GM19452 (cell line): ENCODE measurements at regions not wholly inside any gene's neighbourhood (a gene's known extent, or its start where the extent isn't known, plus 50 kb on each side); places are given as distances from the start of the nearest gene placed in this dataset.
"Not testable (repeated sequence)": the region's sequence is repeated elsewhere in the genome, so short reads cannot be mapped to it uniquely, and the experiment has no call there.

ENCODE experiments used
- ATAC-seq: cut with Tn5 transposase; IDR thresholded peaks from one replicate; pipeline ENCODE4 v1.9.1; 2021; ENCODE audit not compliant: unreplicated experiment

DNA sequence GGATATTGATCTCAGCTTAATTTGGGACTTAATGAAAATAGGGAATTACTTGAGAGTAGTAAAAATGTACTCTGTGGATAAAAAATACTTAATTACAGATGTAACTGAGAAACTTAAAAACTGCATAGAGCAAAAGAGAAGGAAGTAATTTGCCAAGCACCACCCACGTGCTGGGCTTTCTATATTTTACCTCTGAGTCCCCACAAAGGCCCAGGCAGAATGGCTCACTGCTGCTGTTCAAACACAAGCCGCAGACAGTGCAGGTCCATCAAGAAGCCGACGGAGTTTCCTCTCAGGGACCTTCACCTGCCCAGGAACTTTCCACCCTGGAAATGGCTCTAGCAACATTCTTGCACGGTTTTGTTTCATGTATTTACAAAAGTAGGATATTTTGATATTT, 77.2 kb upstream of the TRPM1 start:
- ATAC-seq, result no peak

DNA sequence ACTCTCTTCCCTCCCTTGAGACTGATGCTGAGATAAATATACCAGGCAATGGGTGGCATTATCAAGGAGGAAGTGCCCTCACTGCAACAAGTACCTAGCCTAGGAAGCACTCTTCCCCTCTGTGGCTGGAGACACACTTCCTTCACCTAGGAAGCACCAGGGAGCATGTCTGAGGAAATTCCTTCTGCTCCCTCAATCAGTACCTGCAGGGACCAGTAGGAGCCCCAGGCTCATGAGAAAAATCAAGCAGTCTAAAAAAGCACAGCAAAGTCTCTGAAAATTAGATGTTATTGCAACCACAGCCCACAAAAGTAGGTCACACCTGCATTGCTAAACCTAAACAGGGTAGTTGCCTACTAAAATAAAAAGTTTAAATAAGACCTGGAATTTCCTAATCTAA, 78.2 kb upstream of the TRPM1 start:
- ATAC-seq, result no peak

DNA sequence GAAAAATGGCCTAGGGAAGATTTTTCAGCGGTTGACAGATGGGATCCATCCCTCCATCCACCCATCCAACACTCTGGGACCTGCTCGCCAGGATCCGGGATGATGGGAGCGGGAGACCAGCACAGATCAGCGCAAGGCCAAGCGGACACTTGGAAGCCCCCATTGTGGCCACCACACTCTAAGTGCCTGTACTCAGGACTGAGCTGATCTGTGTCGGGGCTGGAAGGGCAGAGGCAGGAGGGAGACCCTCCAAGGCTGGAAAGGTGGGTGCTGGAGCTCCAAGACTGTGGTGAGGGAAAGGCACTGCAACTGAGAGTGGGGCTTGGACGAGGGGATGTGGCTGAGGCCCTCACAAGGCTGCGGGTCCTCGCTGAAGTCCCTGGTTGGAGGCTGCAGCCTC, 91.8 kb upstream of the TRPM1 start:
- ATAC-seq, result no peak

DNA sequence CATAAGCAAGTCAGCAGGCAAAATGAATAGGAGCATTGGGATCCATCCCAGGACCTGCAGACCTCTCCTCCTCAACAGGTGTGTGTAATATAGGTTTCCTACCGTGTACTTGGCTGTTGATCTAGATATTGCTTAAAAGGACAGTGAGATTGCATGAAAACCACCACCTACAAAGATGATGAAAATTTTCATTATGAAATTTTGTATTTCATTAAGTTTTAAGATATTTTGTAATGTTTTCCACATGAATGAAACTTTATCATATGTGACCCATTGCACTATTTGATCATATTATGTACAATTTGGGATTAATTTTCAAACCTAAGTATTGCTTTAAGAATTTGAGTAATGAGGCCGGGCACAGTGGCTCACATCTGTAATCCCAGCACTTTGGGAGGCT, 94.3 kb upstream of the TRPM1 start:
- no peak for ATAC-seq

DNA sequence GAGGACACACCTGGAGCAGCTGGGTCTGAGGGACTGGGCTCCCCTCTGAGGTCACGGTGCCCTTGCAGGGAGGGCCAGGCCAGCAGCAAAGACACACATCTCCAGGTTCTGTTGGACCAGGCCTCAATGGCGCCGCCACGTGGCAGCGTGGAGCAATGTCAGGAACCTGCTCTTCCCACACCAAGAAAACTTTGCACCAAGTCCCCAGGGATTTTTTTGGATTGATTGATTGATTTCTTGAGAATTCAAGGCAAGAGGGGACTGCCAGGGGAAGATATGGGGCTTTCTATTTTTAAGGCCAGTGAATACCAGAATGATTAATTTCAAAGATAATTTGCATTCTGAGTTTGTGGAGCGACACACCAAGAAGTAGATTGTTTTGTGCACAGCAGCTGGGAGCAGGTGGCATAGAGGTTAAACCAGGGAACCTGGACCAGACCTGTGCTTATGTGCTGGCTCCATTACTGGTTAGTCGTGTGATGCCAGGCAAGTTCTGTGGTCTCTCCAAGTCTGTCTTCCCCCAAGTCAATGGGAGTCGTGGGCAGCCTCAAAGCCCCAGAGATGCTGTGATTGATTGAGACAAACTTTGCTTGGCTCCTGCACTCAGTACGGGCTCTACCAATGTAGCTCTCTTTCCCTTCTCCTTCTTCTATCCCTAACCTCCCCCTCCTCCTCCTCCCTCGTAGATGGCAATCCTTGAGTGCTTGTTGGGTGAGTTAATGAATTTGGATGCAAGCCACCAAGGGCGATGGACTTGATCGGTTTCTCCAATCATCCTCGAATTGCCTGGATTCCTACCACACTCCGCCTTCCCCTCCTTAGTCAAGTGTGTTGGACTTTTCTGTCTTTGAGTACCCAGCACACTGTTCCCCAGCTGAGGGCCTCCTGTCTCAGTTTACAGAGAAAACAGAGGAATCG, 96.2 kb upstream of the TRPM1 start:
- no peak for ATAC-seq

GRCh38 chr15:31200735-31201151, 99.2 kb upstream of the TRPM1 start:
- no peak for ATAC-seq

DNA sequence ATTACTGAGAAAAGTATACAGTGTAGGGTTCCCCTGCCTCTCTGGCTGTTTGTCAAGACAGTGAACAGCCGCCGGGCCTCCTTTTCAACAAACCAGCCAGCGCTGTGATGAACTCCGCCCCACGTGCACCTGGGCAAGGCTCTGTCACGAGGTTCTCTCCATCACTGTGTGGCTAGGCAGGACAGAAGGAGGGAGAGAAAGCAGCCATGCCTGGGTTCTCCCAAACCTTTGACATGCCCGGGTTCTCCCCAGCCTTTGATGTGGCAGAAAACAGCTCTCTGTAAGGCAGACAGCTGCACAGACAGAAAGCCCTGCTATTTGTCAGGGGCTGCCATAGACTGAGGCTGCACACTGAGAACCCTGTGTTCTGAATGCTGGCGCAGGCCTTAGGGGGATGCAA, 101.4 kb upstream of the TRPM1 start:
- no peak for ATAC-seq

DNA sequence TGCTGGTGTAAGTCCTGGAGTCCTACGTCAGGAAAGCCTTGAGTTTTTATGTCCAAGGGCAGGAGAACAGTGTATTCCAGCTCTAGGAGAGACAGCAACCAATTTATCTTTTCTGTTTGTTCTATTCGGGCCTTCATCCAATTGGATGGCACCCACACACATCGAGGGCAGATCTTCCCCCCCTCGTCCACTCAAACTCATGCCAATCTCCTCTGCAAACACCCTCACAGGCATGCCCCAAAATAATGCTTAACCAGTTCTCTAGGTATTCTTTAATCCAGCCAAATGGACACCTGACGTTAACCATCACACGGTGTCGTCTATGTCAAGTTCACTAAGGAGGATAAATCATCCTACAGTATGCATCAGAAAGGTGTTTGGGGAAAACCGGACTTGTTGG, 102.5 kb upstream of the TRPM1 start:
- no peak for ATAC-seq

- no peak for ATAC-seq
Measured at GRCh38 chr15:31206386-31207181, 105.1 kb upstream of the TRPM1 start.

DNA sequence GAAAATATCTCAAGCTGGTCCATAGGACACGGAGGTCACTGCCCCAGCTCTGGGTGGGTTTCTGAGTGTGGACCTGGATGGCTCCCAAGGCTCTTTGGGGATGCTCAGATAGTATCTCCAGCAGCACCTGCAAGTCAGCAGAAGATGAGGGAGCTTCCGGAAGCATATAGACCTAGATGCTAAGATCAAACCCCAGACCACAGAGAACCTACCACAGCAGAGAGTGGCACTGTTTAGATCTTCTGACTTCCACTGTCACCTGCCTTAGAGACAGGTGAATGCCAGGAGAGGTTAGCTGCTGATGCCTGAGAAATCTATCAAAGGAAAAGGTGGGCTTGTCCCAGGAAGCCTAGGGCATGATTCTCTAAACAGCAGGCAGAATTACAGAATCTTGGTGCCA, 105.7 kb upstream of the TRPM1 start:
- no peak for ATAC-seq

DNA sequence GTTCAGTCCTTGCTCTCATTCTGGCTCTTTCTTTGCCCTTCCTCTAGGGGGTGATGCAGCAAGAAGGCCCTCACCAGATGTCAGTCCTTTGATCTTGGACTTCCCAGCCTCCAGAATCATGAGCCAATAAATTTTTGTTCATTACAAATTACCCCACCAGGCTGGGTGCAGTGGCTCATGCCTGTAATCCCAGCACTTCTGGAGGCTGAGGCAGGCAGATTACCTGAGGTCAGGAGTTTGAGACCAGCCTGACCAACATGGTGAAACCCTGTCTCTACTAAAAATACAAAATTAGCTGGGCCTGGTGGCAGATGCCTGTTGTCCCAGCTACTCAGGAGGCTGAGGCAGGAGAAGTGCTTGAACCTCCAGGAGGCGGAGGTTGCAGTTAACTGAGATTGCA, 106.3 kb upstream of the TRPM1 start:
- not testable (repeated sequence) for ATAC-seq

DNA sequence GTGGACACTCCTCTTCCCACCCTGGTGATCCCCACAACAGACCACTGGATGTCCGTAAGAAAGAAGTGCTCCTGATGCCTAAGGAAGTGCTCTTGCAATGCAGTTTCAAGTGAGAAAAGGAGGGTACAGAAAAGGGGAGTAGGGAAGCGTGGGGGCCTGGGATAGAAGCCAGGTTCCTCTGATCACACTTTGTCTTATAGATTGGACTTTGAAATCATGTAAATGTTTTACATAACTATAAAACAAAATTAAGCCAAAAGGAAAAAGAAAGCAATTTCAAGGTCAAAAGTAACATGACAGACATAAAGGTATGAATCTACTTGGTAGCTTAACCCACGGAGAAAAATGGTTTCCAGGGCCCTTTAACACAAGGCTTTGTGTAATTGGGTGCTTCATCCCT, 107.3 kb upstream of the TRPM1 start:
- no peak for ATAC-seq

DNA sequence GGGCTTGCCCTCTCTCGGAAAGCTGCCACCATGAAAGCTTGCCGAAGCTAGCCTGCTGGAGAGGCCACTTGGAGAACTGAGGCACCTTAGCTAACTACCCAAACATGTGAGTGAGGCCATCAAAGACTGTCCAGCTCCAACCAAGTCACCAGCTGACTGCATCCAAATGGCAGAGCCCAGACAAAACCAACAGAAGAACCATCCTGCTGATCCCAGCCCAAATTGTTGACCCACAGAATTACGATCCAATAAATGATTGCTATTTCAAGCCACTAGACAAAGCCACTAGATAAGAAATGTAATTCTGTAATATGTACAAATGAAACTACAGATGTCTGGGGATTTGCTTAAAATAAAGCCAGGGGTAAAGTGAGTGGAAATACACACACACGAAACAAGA, 109.8 kb upstream of the TRPM1 start:
- ATAC-seq, result no peak

GRCh38 chr15:31212326-31213080, 111.0 kb upstream of the TRPM1 start:
- ATAC-seq, result no peak

DNA sequence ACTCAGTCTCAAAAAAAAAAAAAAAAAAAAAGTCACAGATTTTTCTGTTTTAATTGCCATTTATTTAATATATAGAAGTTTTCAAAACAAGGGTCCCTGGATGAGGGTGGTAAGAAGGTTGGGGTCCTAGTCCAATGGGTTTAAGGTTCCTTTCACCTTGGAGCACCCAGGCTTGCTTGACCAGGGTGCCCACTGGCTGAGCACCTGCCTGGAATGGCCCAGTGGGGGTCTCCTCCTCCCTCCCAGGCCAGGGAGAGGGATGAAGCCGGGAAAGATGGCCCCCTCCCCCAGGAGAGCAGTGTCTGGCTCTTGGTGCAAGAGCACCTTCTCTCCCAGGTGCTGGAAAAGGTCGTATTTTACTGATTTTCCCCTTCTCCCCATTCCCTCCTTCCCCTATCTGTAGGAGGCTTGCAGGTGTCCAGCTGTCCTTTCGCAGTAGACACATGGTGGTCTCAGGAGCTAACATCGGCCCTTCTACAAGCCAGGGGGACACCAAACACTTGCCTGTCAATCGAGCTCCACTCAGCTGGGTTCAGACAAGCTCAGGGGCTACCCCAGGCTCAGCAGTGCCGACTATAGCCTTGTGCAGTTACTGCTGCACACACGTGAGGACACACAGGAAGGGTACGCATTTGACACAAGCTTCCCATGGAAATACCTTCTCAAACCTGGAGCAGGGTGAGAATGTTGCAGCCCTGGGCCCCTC, 112.3 kb upstream of the KLF13 start:
- ATAC-seq, result no peak

DNA sequence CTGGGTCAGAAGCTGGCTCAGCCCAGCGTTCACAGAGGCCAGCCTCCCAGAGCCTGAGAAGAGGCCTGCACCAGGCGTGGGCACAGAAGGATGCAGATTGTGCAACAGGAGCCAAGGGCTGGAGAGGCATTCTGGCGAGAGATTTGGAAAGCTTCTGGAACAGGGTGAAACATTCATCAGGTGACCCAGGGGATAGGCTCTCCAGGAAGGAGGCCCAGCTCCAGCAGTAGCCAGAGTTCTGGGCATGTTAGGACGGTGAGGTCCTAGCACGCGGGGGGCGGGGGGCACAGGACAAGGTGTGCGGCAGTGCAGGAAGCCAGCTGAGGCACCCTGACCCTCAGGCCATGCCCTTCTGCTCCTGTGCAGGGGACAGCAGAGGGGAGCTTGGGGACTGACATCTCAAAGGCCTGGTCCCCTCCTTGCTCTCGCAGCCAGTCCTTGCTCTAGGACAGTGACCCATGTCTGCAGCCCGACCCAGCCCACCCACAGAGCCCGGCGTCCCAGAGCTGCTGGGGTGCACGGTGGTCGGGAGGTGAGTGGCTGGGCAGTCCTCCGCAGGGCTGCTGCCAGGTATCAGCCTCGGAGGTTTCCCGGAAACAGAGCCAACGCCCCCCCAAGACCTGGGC, 111.7 kb upstream of the KLF13 start:
- no peak for ATAC-seq

DNA sequence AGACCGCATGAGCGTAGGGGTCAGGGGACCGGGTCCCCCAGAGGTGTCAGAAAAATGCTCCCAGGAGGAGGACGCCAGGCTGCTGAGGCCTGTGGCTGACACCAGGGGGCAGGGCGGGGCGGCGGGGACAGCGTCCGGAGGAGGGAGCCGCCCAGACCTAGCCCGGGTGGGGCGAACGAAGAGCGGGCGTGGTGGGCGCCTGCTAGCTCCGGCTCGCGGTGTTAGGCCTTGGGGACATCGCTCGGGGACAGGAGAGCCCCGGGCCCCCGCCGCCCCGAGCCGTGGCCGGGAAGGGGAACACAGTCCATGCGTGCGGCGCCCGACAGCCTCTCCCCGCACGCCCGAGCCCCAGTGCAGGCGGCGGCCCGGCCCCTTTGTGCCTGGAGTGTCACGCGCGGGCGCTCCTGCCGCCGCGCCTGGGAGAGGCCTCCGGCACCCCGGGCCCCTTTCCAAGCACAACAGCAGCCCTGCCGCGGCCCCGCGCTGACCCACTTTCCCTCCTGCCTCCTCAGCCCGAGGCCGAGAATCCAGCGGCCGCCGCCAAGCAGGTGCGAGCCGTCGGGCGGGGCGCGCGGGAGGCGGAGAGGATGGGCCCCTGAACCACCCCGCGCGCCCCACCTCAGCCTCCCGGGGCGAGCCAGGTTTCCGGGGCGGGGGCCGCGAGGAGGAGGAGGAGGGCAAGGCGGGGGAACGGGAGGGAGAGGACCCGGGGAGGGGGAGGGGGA, 111.0 kb upstream of the KLF13 start:
- ATAC-seq, result peak; percentile 84

DNA sequence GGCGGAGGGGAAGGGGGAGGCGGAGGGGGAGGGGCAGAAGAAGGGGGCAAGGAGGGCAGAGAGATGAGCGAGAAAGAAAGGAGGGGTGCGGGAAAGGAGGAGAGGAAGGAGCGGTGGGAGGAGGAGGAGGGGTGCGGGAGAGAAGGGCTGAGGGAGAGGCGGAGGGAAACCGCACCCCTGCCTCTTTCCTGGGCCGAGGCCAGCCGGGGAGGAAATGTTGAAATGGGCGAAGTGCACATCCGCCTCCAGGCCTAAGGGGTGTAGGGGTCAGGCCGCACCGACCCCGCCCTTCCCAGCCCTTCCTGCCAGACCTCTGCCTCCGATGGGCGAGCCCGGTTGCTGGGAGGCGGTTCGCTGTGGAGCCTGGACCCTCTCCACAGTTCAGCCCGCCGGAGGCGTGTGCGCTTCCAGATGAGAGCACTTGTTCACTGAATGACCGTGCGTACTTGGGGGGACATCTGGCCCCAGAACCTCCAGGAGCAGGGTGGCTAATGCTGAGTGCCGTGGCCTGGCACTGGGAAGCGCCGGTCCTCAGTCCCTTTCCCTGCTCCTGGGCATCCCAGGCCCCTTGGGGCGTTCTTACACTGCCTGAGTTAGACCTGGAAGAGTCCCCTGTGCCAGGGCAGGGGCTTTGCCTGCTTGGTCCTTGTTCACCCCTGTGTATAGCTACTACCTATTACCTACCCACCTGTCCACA, 110.3 kb upstream of the KLF13 start:
- peak; percentile 24 for ATAC-seq

DNA sequence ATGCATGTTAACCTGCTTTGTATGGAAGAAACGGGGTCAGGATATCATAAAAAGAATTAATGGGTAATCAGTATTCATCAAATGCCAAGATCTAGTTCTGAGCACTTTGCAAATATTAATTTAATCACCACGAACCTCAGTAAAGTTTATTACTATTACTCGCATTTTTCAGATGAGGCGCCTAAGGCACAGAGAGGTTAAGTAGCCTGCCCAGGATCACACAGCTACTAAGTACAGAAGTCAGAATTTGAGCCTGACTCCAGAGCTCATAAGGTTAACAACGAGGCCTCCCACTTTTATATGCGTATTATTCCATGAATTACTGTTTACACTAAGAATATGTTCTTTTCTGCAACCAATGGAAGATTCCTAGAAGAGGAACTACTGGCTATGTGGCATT, 109.6 kb upstream of the KLF13 start:
- ATAC-seq, result no peak
